HG02571 (cell line): ENCODE measurements at regions not wholly inside any gene's neighbourhood (a gene's known extent, or its start where the extent isn't known, plus 50 kb on each side); places are given as distances from the start of the nearest gene placed in this dataset.
"Not testable (repeated sequence)": the region's sequence is repeated elsewhere in the genome, so short reads cannot be mapped to it uniquely, and the experiment has no call there.

ENCODE experiments used
- ATAC-seq: cut with Tn5 transposase; IDR thresholded peaks from one replicate; pipeline ENCODE4 v1.9.1; 2021; ENCODE audit warnings: mild to moderate bottlenecking, moderate library complexity; ENCODE audit not compliant: unreplicated experiment

DNA sequence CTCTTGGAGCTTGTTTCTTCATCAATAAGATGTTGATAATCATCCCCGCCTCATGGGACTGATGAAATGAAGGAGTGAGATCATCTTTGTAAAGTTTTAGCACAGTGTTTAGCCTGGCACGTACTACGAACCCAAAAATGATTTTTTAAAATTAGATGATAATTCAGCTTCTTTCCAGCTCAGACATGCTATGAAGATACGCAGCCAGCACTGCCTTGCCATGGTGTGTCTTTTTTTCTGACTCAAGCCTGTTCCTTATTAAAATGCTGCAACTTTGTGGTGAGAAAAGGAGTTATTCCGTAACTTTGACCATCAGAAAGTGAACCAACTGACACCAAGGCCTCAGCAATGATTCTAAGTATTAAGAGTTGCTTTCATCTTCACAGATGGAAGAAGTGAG is 269.0 kb downstream of the LTN1 start:
- ATAC-seq = no peak

DNA sequence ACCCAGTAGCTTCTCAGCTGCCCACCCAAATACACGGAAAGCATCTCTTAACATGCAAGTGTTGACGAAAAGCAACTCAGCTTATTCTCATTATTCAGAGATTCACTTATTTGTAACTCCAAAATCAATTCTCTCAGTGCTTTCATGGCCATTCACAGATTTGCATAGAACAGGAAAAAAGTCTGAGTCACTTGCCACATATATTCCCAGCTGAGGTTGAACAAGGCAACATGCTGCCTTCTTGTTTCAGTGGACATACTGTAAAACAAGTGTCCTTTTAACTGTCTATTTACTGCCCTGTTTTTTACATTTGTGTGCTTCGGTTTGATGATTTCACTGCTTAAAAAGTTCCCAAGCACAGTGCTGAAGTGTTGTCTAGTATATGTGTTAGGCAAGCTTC is 273.0 kb downstream of the LTN1 start:
- no peak for ATAC-seq

DNA sequence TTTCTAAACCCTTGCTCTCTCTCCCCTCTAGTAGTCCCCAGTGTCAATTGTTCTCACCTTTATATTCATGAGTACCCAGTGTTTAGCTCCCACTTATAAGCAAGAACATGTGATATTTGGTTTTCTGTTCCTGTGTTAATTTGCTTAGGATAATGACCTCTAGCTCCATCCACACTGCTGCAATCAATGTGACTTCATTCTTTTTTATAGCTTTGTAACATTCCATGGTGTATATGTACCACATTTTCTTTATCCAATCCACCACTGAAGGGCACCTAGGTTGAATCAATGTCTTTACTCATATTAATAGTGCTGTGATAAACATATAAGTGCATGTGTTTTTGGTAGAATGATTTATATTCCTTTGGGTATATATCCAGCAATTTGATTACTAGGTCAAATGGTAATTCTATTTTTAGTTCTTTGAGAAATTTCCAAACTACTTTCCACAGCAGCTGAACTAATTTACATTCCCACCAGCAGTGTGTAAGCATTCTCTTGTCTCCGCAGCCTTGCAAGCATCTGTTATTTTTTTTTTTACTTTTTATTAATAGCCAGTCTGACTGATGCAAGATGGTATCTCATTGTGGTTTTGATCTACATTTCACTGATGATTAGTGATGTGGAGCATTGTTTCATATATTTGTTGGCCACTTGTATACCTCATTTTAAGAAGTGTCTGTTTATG is 277.8 kb downstream of the LTN1 start:
- ATAC-seq = no peak

DNA sequence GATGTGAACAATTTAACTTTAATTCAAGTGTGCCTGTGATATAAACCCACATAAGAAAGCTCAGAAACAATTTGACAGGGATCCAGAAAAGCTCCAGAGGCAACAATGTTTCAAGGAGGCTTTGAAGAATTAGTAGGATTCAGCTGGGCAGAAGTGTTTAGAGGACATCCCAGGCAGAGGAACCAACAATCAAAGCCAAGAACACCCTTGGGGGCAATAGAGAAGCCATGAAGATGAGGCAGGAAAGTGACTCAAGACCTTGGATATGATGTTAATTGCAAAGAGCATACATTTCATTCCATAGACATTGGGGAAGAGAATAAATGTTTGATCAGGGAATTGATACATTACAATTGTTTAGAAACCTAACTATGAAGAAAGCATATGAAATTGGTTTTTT is 280.3 kb downstream of the LTN1 start:
- ATAC-seq = no peak

DNA sequence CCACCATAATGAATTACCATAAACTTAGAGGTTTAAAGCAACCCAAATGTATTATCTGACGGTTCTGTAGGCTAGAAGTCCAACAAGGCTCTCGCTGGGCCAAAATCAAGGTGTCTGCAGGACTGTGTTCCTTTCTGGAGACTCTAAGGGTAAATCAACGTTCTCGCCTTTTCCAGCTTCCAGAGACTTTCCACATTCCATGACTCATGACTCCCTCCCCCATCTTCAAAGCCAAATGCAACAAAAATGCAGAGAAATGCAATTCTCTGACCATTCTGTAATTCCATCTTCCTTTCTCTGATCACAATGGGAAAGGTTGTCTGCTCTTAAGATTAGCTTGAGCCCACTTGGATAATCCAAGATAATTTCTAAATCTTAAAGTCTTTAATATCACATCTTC is 287.1 kb downstream of the LTN1 start:
- no peak for ATAC-seq

DNA sequence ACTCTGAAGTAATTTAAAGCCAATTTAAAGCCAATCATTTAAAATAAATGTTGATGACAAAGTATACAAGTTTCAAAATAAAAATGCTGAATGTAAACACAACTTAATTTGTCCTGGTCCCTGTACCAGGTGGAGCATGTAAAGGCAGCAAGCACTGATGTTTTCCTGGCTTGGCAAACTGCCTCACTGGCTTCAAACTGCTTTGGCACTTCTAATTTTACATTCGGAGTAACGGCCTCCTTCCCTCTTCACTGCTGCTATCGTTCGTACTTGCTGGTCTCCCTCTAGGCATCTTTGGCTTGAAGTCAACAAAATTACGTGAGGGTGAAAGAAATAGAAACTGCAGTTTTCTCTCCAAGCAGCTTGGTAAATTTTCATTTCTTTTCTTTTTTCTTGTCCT is 287.9 kb downstream of the LTN1 start:
- ATAC-seq = no peak

DNA sequence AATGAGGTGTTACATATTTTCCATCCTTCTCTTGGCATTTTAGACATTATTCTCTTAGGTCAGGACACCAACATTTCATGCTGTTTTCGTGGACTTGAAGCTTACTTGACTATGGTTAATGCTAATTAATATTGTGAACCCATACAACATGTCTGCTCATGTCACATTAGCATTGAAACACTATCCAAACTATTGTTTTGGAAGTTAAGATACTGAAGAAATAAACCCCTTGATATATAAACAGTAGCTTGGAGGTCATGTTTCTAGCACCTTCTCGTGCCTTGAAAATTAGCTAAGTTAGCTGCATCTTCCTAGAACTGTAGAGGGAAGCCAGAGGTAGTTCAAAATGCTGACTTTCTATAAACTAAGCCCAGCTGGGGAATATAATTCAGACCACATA is 288.8 kb downstream of the LTN1 start:
- ATAC-seq = no peak

DNA sequence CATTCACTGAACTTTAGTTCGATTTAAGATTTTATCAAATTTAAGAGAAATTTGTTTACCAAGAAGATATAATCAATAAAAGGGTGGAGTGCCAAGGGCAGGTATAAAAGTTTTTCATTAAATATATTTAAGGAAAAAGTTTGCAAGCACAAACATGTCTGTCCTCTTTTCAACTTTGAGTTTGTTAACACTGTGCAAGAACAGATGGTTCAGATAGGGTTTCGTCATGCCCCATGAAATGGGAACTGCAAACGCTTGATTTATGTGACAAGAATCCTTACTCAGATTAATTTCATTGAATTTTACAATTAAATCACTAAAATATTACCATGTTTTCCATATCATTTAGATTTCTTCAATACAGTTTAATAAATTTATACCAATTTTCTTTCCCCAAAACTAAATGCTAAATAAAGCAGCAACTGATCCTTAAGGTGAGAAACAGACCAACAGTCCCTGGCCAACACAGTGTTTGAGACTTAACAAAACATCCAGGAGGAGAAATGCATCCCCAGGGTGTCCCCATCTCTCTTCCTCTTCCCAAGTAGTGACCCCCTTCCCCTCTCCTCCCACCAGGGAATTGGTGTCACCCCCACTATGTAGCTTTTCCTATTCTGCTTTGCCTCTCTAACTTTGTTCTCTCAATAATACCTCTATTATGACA is 292.9 kb downstream of the LTN1 start:
- no peak for ATAC-seq

DNA sequence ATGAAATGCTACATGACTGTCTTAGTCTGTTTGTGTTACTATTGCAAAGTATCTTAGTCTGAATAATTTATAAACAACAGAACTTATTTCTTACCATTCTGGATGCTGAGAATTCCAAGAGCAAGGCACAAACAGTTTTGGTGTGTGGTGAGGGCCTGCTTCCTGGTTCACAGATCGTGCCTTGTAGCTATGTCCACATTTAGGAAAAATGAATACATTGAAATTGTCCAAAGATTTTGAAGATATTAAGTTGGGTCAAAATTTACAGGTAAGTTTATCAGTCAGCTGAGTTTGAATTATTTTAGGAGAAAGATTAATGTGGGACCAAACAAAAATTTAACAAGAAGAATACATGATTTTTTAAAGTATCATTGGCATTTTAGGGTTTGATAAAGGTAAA is 293.5 kb downstream of the LTN1 start:
- no peak for ATAC-seq

DNA sequence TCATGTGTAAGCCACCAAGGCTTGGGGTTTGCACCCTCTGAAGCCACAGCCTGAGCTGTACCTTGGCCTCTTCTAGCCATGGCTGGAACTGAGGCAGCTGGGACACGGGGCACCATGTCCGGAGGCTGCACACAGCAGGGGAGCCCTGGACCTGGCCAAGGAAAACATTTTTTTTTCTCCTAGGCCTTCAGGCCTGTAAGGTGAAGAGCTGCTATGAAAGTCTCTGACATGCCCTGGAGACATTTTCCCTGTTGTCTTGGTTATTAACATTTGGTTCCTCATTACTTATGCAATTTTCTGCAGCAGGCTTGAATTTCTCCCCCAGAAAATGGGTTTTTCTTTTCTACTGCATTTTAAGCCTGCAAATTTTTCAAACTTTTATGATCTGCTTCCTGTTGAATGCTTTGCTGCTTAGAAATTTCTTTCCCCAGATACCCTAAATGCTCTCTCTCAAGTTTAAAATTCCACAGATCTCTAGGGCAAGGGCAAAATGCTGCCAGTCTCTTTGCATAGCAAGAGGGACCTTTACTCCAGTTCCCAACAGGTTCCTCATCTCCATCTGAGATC is 295.8 kb downstream of the LTN1 start:
- ATAC-seq = no peak

DNA sequence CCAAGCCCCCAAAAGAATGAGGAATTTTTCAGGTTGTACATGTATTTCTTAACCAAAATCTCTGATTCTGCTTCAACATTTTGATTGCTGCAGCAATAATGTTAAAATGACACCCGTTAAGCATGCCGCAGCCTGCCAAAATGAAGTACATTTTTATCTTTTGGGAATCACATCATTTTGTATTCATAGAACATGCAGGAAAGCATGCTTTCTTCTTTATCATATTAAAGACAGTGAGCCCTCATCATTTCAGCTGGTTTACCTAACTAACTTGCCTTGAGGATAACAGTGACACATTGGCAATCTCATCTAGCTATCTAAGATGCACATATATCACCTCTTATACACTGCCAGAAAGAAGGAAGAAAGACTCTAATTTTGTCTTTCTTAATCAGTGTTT is 299.2 kb downstream of the LTN1 start:
- ATAC-seq = no peak

DNA sequence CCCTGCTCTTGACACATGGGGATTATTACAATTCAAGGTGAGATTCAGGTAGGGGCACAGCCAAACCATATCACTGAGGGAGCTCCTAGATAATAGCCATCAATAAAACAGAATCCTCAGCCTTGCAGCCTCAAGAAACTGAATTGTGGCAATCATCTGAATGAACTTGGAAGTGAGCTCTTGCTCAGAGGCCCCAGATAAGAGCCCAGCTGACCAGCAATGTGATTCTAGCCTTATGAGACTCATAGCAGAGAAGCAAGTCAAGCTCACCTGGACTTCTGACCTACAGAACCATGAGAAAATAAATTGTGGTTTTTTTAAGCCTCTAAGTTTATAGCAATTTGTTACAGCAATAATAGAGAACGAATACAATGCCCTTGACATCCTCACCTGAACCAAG is 302.5 kb downstream of the LTN1 start:
- ATAC-seq = no peak

DNA sequence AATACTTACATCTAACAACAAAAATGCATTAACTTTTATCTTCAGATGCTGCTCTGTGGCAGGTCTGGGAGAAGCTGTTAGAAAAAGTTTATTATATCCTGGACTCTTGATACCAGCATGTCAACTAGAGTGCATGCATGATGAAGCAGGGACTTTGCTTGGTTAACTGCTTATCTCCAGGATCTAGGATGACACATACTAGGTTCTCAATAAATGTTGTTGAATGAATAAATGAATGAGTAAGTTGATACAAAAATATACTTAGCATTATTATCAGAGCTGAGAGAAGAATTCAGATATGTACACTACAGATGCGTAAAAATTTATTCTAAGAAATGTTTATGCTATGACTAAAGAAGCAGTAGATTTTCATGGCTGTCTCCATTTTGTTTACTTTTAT is 304.3 kb downstream of the LTN1 start:
- no peak for ATAC-seq

DNA sequence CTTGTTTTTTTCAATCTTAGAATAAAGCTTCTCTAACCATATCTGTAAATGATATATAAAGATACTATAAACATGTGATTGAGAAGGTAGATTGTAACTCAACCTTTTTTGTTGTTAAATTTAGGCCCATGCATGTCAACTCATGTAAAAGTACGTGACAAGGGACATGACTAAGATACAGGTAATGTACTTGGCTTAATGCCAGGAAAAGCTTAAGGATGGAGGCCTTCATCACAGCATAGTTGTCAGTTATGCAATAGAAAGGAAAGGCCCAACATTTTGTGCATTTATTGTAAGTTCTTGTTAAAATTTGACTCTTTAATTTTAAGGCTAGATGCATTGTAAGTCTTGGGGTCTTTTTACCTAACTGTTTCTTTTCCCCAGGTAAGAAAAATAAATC is 305.1 kb downstream of the LTN1 start:
- ATAC-seq = no peak

DNA sequence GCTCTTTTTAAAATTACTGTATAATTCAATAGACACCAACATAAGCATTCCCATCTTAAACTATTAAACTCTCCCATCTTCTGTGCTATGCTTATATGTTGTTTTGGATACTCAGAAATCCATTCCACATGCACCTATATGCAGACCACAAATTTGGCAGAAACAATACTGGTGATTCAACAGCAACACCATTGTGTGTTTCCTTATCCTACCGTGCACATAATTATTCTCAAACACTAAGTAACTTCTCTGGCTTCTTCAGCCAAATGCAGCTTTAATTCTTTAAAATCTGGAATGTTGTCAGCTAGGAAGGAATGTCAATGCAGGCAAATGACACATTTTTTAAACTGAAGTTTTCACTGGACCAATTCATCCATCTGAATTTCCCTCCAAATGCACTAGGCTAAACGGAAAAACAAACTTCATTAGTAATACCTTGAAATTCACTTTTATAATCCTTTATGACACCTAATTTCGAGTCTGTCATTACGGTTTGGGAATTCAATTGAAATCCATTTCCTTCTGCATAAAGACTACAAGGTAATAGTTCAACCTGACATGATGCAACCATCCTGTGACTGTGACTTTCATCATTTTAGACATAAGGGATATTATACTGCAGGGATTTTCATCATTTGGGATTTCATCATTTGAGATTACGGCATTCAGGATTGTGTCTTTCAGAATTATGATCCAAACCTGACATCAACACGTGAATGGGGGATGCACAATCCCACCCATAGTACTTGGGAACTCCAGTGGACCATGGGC is 308.5 kb downstream of the LTN1 start:
- ATAC-seq = no peak

DNA sequence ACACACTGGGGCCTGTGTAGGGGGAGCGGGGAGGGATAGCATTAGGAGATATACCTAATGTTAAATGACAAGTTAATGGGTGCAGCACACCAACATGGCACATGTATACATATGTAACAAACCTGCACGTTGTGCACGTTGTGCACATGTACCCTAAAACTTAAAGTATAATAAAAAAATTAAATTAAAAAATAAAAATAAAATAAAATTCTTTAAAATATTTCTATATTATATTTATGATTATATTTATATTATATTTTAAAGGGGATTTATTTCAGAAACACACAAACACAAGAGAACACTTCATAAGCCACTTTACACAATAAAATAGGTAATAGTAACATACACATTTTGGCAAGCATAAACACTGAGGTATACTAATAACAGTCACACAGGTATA is 309.8 kb downstream of the LTN1 start:
- ATAC-seq = not testable (repeated sequence)

DNA sequence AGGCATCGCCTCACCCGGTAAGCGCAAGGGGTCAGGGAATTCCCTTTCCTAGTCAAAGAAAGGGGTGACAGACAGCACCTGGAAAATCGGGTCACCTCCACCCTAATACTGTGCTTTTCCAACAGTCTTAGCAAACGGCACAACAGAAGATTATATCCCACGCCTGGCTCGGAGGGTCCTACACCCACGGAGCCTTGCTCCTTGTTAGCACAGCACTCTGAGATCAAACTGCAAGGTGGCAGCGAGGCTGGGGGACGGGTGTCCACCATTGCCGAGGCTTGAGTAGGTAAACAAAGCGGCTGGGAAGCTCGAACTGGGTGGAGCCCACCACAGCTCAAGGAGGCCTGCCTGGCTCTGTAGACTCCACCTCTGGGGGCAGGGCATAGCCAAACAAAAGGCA is 315.6 kb downstream of the LTN1 start:
- ATAC-seq = not testable (repeated sequence)

DNA sequence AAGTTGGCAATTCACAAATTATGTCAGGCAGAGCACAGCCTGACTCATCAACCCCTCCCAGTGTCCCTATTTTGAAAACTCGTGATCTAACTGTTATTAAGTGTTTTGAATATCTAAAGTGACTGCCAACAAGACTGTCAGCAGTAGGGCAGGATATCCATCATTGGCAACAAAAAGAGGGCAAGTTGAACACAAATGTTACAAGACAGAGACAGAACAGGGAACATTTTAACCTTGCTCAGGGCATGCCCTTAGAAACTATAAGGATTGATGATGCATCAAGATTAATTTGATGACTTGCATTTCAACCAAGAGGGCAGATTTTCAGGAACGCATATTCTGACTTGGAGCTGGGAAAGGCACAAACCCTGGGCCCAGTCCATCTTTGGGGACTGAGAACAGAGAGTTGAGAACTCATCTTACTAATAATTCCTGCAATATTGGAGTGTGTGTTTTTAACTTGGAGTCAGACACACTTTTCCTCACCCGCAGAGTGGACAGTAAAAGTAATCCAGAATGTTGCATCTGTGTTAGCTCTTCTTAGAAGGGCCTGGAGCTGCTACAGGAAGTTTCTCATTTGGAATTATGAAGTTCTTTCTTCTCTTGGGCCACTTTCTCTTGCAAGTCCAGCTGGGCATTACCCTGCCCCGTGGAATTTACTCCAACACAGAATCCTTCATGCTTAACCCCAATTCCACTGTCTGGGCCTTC is 317.2 kb downstream of the LTN1 start:
- no peak for ATAC-seq

DNA sequence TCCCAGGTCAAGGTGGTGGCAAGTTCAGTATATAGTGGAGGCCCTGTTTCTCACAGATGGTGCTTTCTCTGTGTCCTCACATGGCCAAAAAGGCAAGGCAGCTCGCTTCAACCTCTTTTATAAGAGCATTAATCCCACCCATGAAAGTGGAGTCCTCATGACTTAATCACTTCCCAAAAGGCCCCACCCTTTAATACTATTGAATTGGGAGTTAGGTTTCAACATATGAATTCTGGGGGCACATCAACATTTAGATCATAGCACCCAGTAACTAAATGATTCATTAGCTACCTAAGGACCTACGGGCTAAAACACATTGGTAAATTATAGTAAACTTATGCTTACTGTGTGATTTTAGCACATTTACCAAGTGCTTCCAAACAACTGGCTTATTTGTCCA is 317.9 kb downstream of the LTN1 start:
- no peak for ATAC-seq

DNA sequence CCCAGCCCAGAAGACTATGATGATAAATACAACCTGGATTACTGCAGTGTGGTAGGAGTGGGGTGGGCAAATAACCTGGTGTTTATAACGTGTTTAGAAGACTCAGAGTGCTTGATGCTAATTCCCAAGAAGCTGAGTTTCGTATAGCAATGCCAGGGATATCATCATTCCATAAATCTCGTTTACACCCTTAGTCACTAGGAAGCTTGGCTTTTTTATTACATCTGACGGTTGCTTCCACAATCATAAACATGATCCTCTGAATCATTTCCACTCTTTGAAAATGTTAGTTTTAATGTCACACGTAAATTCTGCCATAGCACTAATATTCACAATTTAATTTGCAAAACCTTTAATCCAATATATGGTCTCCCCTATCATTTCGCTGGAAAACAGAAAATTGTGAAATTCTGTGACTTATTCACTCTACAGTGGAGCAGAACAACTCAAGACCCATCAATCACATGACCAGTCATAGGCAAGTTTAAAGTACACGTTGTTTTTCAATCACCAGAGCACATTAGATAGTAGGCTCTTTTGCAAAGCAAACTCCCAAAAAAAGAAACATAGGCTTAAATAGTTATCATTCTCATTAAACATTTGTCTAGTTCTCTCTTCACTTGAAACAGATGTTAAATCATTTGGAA is 321.0 kb downstream of the LTN1 start:
- ATAC-seq = no peak
